Choroid plexus epithelial cell (primary cell): ENCODE measurements at regions not wholly inside any gene's neighbourhood (a gene's known extent, or its start where the extent isn't known, plus 50 kb on each side); places are given as distances from the start of the nearest gene placed in this dataset.

ENCODE experiments used
- DNase-seq: peaks from one replicate; pipeline ENCODE4 v3.0.0-alpha.2; 2010; ENCODE audit warnings: low read depth
- H3K4me3 ChIP-seq: 2 replicates; pipeline ENCODE4 v1.5.1; 2011; ENCODE audit warnings: low read depth, mild to moderate bottlenecking, control low read depth, low read length, moderate library complexity
- TF ChIP-seq, protein P1 (sequence below): conservative IDR thresholded peaks from 2 replicates; pipeline ENCODE4 v1.5.1; 2011; ENCODE audit warnings: low read depth, mild to moderate bottlenecking, control low read depth, inconsistent platforms, low read length, moderate library complexity

GRCh38 chr2:13227578-13227977 is 510.8 kb downstream of the TRIB2 start:
- TF ChIP-seq, protein P1, sequence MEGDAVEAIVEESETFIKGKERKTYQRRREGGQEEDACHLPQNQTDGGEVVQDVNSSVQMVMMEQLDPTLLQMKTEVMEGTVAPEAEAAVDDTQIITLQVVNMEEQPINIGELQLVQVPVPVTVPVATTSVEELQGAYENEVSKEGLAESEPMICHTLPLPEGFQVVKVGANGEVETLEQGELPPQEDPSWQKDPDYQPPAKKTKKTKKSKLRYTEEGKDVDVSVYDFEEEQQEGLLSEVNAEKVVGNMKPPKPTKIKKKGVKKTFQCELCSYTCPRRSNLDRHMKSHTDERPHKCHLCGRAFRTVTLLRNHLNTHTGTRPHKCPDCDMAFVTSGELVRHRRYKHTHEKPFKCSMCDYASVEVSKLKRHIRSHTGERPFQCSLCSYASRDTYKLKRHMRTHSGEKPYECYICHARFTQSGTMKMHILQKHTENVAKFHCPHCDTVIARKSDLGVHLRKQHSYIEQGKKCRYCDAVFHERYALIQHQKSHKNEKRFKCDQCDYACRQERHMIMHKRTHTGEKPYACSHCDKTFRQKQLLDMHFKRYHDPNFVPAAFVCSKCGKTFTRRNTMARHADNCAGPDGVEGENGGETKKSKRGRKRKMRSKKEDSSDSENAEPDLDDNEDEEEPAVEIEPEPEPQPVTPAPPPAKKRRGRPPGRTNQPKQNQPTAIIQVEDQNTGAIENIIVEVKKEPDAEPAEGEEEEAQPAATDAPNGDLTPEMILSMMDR = no peak
- no peak overlapping the region for H3K4me3 ChIP-seq
- no peak for DNase-seq

DNA sequence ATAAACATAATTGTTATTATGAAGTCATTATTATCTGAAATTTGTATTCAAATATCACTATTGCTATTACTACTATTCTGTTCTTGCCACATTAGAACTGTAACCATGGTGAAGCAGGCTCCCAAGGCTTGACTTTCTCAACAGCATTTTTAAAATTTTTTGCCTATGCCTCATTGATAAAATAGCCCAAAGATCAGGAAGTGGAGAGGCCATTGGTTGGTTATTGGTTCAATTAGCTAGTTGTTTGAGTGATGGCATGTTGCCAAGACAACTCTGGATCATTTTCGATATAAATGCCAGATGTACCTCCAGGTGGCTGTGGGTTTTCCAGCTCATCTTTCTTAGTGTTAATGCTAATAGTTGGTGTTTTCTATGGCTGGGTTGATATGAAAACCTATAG is 513.5 kb downstream of the TRIB2 start:
- H3K4me3 ChIP-seq = no peak overlapping the region
- TF ChIP-seq, protein P1 = no peak
- peak; percentile 8 for DNase-seq

DNA sequence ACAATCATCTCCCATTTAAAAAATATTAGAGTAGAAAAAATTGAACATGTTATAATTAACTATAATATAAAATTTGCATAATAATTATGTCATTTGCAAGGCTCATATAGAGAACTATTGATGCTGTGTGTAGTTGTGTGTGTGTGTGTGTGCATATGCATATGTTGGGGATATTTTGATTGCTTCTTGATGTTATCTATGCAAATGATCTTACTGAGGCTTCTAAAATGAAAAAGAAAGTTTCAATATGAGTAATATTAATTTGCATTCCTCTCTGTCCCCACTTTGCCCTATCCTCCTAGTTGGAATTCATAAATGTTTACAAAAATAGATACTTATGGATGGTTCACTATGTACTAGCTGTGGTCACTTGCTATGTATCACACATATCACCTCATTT is 523.3 kb downstream of the TRIB2 start:
- TF ChIP-seq, protein P1 = no peak
- no peak overlapping the region for H3K4me3 ChIP-seq
- no peak for DNase-seq

DNA sequence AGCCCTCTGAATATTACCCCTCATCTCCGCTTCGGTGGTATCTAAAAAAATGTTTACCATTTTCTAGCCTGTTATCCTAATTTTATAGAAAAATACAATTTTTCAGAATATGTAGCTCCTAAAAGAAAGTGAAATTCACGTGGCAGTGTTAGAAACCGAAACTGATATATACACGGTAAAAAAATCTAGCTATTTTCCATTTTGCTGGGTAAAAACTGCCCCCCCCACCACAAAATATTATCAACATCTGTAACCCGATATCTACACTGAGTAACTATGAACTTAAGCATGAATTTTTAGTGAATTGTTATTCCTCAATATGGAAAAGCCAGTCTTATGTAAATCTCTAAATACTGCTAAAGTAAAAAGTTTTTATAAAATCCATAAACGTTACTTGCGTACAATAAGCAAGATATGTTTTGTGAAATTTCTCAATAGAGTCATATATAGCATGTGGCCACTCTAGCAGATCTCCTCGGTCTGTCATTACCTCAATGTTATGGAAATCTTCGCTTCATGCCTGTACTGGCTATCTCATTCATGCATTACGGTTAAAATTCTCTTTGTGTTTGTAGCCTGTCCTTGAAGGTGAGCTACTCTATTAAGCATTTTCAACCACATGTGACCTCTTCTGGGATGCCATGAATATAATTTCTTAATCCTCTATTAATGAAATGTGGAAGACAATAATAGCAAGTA is 524.2 kb downstream of the TRIB2 start:
- TF ChIP-seq, protein P1 = no peak
- no peak for DNase-seq
- H3K4me3 ChIP-seq = no peak overlapping the region

GRCh38 chr2:13252615-13253014 is 535.9 kb downstream of the TRIB2 start:
- TF ChIP-seq, protein P1 = no peak
- no peak for DNase-seq
- H3K4me3 ChIP-seq = no peak overlapping the region

GRCh38 chr2:13255485-13255884 is 538.7 kb downstream of the TRIB2 start:
- no peak for DNase-seq
- TF ChIP-seq, protein P1 = no peak
- no peak overlapping the region for H3K4me3 ChIP-seq

DNA sequence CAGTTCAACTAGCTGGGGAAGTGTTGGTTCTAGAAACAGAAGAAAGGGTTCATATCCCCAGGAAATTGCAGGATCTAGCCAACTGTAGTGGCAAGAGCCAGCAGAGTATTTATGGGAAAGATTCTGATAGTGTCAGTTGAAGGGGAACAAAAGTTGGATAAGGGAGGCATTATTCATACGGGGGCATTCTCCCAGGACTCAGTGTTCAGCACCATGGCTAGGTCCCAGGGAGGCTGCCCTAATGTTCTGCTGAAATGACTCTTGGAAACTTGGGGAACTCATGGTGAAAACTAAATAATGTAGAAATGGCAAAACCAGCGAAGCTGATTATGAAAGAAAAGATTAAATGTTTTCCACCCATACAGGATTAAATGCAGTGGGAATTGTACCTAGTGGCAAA is 543.7 kb downstream of the TRIB2 start:
- TF ChIP-seq, protein P1 = no peak
- no peak for DNase-seq
- H3K4me3 ChIP-seq = no peak overlapping the region
